H1 (cell line): ENCODE measurements at regions not wholly inside any gene's neighbourhood (a gene's known extent, or its start where the extent isn't known, plus 50 kb on each side); places are given as distances from the start of the nearest gene placed in this dataset.

ENCODE experiments used
- CTBP2 ChIP-seq: IDR thresholded peaks from 2 replicates; pipeline ENCODE4 v1.7.0; 2011; ENCODE audit warnings: borderline replicate concordance, mild to moderate bottlenecking, moderate library complexity, mixed read lengths, low read length; ENCODE audit not compliant: insufficient read depth, insufficient read length
- GABPA ChIP-seq: IDR thresholded peaks from 2 replicates; pipeline ENCODE4 v1.6.1; 2011; ENCODE audit warnings: mild to moderate bottlenecking, low read length, moderate library complexity, borderline replicate concordance; ENCODE audit not compliant: insufficient read depth
- NANOG ChIP-seq: IDR thresholded peaks from 2 replicates; pipeline ENCODE4 v1.6.1; 2011; ENCODE audit warnings: low read length, low read depth, mild to moderate bottlenecking, inconsistent platforms; ENCODE audit not compliant: insufficient read depth, poor library complexity, severe bottlenecking
- POLR2AphosphoS5 ChIP-seq: IDR thresholded peaks from 2 replicates; pipeline ENCODE4 v1.6.1; 2011; ENCODE audit warnings: low read depth, low read length
- POU5F1 ChIP-seq: IDR thresholded peaks from 2 replicates; pipeline ENCODE4 v1.6.1; 2011; ENCODE audit warnings: low read depth, mild to moderate bottlenecking, low read length, moderate library complexity
- RFX5 ChIP-seq: IDR thresholded peaks from 2 replicates; pipeline ENCODE4 v1.6.1; 2011; ENCODE audit warnings: low read depth, low read length, improper control_type of control experiment, borderline replicate concordance
- RXRA ChIP-seq: IDR thresholded peaks from 2 replicates; pipeline ENCODE4 v1.6.1; 2011; ENCODE audit warnings: low read depth, mild to moderate bottlenecking, low read length, moderate library complexity; ENCODE audit not compliant: insufficient read depth
- SIRT6 ChIP-seq: IDR thresholded peaks from one replicate; pipeline ENCODE4 v1.7.1; 2012; ENCODE audit warnings: low read length, inconsistent platforms
- TEAD4 ChIP-seq: IDR thresholded peaks from 2 replicates; pipeline ENCODE4 v1.6.1; 2012; ENCODE audit warnings: low read depth, low read length, inconsistent platforms, mixed read lengths
- TF ChIP-seq, protein P1 (sequence below): fragments of 300-600 bp; sonication (generic); IDR thresholded peaks from 2 replicates; pipeline ENCODE4 v1.7.1; 2012; ENCODE audit warnings: low read length, moderate library complexity, mild to moderate bottlenecking, inconsistent platforms; ENCODE audit not compliant: insufficient replicate concordance
- TF ChIP-seq, protein P2 (sequence below): IDR thresholded peaks from 2 replicates; pipeline ENCODE4 v1.6.1; 2012; ENCODE audit warnings: inconsistent platforms

DNA sequence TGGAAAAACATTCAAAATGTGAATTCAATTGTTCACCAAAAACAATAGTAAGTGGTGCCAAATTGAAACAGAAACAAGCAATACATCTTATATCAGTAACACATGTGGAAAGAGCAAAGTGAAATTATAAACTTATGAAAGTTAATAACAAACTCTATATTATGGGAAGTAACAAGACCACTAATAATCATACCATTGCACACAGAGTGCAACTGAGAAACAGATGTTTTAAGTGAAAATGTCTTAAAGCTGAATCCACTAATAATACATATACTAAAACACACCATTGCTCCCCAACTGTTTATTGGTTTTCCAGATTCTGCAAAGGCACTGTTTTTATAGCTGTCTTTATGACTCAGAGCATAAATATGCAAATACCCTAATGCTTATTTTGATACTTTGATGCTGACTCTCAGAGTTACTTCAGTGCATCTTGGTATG, 292.3 kb downstream of the RFPL4B start (continued):
- TF ChIP-seq, protein P1, sequence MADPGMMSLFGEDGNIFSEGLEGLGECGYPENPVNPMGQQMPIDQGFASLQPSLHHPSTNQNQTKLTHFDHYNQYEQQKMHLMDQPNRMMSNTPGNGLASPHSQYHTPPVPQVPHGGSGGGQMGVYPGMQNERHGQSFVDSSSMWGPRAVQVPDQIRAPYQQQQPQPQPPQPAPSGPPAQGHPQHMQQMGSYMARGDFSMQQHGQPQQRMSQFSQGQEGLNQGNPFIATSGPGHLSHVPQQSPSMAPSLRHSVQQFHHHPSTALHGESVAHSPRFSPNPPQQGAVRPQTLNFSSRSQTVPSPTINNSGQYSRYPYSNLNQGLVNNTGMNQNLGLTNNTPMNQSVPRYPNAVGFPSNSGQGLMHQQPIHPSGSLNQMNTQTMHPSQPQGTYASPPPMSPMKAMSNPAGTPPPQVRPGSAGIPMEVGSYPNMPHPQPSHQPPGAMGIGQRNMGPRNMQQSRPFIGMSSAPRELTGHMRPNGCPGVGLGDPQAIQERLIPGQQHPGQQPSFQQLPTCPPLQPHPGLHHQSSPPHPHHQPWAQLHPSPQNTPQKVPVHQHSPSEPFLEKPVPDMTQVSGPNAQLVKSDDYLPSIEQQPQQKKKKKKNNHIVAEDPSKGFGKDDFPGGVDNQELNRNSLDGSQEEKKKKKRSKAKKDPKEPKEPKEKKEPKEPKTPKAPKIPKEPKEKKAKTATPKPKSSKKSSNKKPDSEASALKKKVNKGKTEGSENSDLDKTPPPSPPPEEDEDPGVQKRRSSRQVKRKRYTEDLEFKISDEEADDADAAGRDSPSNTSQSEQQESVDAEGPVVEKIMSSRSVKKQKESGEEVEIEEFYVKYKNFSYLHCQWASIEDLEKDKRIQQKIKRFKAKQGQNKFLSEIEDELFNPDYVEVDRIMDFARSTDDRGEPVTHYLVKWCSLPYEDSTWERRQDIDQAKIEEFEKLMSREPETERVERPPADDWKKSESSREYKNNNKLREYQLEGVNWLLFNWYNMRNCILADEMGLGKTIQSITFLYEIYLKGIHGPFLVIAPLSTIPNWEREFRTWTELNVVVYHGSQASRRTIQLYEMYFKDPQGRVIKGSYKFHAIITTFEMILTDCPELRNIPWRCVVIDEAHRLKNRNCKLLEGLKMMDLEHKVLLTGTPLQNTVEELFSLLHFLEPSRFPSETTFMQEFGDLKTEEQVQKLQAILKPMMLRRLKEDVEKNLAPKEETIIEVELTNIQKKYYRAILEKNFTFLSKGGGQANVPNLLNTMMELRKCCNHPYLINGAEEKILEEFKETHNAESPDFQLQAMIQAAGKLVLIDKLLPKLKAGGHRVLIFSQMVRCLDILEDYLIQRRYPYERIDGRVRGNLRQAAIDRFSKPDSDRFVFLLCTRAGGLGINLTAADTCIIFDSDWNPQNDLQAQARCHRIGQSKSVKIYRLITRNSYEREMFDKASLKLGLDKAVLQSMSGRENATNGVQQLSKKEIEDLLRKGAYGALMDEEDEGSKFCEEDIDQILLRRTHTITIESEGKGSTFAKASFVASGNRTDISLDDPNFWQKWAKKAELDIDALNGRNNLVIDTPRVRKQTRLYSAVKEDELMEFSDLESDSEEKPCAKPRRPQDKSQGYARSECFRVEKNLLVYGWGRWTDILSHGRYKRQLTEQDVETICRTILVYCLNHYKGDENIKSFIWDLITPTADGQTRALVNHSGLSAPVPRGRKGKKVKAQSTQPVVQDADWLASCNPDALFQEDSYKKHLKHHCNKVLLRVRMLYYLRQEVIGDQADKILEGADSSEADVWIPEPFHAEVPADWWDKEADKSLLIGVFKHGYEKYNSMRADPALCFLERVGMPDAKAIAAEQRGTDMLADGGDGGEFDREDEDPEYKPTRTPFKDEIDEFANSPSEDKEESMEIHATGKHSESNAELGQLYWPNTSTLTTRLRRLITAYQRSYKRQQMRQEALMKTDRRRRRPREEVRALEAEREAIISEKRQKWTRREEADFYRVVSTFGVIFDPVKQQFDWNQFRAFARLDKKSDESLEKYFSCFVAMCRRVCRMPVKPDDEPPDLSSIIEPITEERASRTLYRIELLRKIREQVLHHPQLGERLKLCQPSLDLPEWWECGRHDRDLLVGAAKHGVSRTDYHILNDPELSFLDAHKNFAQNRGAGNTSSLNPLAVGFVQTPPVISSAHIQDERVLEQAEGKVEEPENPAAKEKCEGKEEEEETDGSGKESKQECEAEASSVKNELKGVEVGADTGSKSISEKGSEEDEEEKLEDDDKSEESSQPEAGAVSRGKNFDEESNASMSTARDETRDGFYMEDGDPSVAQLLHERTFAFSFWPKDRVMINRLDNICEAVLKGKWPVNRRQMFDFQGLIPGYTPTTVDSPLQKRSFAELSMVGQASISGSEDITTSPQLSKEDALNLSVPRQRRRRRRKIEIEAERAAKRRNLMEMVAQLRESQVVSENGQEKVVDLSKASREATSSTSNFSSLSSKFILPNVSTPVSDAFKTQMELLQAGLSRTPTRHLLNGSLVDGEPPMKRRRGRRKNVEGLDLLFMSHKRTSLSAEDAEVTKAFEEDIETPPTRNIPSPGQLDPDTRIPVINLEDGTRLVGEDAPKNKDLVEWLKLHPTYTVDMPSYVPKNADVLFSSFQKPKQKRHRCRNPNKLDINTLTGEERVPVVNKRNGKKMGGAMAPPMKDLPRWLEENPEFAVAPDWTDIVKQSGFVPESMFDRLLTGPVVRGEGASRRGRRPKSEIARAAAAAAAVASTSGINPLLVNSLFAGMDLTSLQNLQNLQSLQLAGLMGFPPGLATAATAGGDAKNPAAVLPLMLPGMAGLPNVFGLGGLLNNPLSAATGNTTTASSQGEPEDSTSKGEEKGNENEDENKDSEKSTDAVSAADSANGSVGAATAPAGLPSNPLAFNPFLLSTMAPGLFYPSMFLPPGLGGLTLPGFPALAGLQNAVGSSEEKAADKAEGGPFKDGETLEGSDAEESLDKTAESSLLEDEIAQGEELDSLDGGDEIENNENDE: no peak
- TF ChIP-seq CTBP2 (no peak), TEAD4 (no peak), RXRA (no peak), NANOG (no peak), GABPA (no peak), SIRT6 (no peak), POU5F1 (no peak), RFX5 (no peak), POLR2AphosphoS5 (no peak)
- TF ChIP-seq, protein P2, sequence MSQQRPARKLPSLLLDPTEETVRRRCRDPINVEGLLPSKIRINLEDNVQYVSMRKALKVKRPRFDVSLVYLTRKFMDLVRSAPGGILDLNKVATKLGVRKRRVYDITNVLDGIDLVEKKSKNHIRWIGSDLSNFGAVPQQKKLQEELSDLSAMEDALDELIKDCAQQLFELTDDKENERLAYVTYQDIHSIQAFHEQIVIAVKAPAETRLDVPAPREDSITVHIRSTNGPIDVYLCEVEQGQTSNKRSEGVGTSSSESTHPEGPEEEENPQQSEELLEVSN: no peak
